ENCODE measurements at regions not wholly inside any gene's neighbourhood (a gene's known extent, or its start where the extent isn't known, plus 50 kb on each side); places are given as distances from the start of the nearest gene placed in this dataset.

GRCh38 chr6:139540276-139540675 is 165.8 kb upstream of the CITED2 start:
- TF ChIP-seq CTCF (IDR thresholded peaks at IDR 0.05; ENCODE audit: insufficient read depth, low read depth, low read length, missing control alignments) = no peak
- DNase-seq (ENCODE audit: low read depth) = peak; percentile 75
- H3K4me3 ChIP-seq (ENCODE audit: low read length) = no peak overlapping the region

DNA sequence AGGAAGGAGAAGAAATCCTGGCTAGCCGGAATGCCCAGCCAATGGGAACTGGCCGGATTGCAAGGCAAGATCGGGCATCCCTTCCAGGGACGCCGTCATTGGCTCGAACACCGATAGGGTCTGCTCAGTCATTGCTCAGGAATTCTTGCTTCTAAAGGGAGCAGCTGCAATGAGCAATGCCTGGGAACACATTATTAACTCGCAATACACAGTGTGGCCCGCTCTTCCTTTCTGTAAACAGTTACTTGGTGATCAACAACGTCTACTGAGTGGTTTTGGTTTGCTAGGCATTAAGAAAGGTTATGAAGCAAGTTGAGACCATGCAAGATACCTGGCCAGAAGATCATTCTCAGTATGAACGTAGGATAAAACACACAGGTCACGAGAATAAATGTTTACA is 165.4 kb upstream of the CITED2 start:
- no peak overlapping the region for H3K4me3 ChIP-seq (ENCODE audit: low read length)
- no peak for TF ChIP-seq CTCF (IDR thresholded peaks at IDR 0.05; ENCODE audit: insufficient read depth, low read depth, low read length, missing control alignments)
- peak; percentile 96 for DNase-seq (ENCODE audit: low read depth)

DNA sequence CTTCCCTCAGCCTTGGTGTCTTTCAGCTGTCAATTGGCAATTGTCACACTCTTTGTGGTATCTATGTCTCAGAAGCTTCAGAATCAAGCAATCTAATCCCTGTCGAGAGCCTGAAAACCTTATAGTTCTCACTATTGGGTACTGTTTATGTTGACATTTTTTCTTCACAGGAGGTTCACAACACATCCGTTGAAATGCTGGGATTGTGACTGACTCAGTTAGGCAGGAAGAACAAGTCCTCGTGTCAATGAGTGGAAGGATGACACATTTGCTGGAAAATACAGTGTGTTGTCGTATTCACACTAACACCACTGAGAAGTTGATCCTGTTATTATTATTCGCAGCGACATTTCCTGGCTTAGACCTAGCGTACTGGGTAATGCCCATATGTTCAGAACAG is 163.9 kb upstream of the CITED2 start:
- DNase-seq (ENCODE audit: low read depth) = peak; percentile 72
- no peak overlapping the region for H3K4me3 ChIP-seq (ENCODE audit: low read length)
- no peak for TF ChIP-seq CTCF (IDR thresholded peaks at IDR 0.05; ENCODE audit: insufficient read depth, low read depth, low read length, missing control alignments)

DNA sequence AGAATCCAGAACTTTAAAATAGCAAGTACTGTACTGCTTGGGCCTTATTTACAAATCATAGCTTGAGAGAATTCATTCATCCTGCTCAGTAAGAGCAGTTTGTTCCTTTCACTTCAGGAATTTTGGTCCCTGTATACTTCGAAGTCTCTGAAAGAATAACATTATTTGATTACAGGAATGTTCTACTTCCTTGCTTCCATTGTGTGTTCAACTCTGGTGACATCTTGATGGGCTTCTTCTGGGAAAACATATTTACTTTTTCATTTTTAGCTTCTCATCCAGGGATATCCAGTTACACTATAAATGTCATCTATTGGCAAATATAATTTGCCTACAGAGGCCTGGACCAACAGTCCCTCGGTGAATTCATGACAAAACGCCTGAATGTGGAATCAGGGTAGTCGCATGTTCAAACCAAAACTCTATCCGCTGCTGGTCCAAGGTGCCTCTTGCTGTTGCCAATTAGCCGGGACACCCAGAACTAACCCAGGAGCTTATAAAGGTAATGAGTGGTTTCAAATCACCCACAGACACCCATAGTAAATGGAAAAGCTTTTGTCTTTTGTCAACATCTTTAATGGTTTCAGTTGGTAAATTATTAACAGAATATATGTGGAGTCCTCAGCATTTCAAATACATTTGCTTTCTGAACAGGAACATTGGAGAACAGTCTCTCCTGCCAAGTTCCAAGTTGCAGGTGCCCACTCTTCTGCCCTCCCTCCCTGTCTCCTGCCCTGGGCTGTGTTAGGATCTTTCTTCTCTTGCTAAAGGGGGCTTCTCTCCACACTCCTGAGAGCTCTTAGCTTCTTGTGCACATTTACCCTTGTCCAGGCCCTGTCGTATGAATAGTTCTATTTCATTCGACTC is 162.5 kb upstream of the CITED2 start:
- no peak overlapping the region for H3K4me3 ChIP-seq (ENCODE audit: low read length)
- DNase-seq (ENCODE audit: low read depth) = no peak
- TF ChIP-seq CTCF (IDR thresholded peaks at IDR 0.05; ENCODE audit: insufficient read depth, low read depth, low read length, missing control alignments) = no peak

DNA sequence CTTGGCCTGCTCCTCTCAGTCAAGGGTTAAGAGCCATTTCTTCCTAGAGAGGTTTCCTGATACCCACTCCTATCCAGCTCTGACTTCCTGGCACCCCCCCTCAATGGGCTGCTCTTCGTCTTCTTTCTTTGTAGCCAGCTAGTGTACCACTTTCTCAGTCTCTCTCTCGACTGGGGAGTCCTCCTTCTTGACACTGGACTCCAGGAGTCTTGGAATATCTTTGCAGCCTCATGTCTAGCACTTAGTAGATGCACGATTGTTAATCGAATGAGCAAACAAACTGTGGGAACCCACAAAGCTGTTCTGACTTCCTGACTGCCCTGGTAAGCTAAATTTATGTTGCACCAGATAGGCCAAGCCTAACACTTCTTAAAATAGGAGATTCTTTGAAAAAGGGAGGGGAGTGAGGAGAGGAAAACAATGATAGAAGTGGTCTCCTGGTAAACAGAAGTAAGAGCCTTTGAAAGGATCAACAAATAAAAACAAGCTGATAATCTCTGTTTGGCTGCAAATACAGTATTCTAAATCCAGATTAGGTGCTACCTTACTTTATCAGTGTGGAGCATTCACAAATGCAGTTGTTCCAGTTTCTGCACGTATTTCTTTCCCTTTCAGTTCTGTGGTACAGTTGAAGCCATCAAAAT is 160.1 kb upstream of the CITED2 start:
- H3K4me3 ChIP-seq (ENCODE audit: low read length) = peak overlapping the region; percentile 1
- no peak for DNase-seq (ENCODE audit: low read depth)
- no peak for TF ChIP-seq CTCF (IDR thresholded peaks at IDR 0.05; ENCODE audit: insufficient read depth, low read depth, low read length, missing control alignments)

GRCh38 chr6:139533573-139534471 is 159.4 kb upstream of the CITED2 start:
- peak overlapping the region; percentile 1 for H3K4me3 ChIP-seq (ENCODE audit: low read length)
- DNase-seq (ENCODE audit: low read depth) = peak; percentile 70
- no peak for TF ChIP-seq CTCF (IDR thresholded peaks at IDR 0.05; ENCODE audit: insufficient read depth, low read depth, low read length, missing control alignments)

Data from epithelial cell of esophagus (primary cell).